Tibial nerve (tissue), 4 donors: ENCODE measurements at regions not wholly inside any gene's neighbourhood (a gene's known extent, or its start where the extent isn't known, plus 50 kb on each side); places are given as distances from the start of the nearest gene placed in this dataset.

Experiments
- DNase-seq, 2 donors: peaks; one replicate each; pipeline ENCODE4 v3.0.0-alpha.2; 2019; ENCODE audit warnings: low spot score in 2 of 2
- H3K27ac ChIP-seq, 4 donors: fragments of 200-600 bp; sonication (generic) in 3 of 4; one replicate each; pipeline ENCODE4 v1.5.1; 2017 to 2019; ENCODE audit warnings: mild to moderate bottlenecking in 1 of 4
- H3K27me3 ChIP-seq, 2 donors: fragments of 200-600 bp; sonication (generic) in 1 of 2; one replicate each; pipeline versions ENCODE4 v1.5.1 to v1.6.0; 2017 to 2019
- H3K36me3 ChIP-seq, 3 donors: fragments of 200-600 bp; sonication (generic); one replicate each; pipeline ENCODE4 v1.5.1; 2018 to 2019
- H3K4me1 ChIP-seq, 4 donors: fragments of 200-600 bp; sonication (generic) in 3 of 4; one replicate each; pipeline ENCODE4 v1.5.1; 2017 to 2019
- H3K4me3 ChIP-seq, 4 donors: fragments of 200-600 bp; sonication (generic) in 3 of 4; one replicate each; pipeline ENCODE4 v1.5.1; 2017 to 2019; ENCODE audit warnings: mild to moderate bottlenecking in 1 of 4, moderate library complexity in 1 of 4
- H3K9me3 ChIP-seq, 4 donors: fragments of 200-600 bp; sonication (generic) in 3 of 4; one replicate each; pipeline ENCODE4 v1.5.1; 2017 to 2019
- EP300 ChIP-seq, 2 donors: sonication (generic); formaldehyde crosslinking; IDR thresholded peaks; one replicate each; pipeline ENCODE4 v1.6.1; 2017; ENCODE audit warnings: antibody characterized with exemption in 2 of 2, mild to moderate bottlenecking in 1 of 2
- POLR2A ChIP-seq, 2 donors: fragments of 450-650 bp; IDR thresholded peaks; one replicate each; pipeline ENCODE4 v1.6.1; 2017; ENCODE audit warnings: antibody characterized with exemption in 2 of 2, mild to moderate bottlenecking in 2 of 2, moderate library complexity in 2 of 2
- WGBS, 2 donors: methylation state at CpG; one replicate each; pipeline ENCODE4 v1.1.5; 2018; 5-methylcytosine and 5-hydroxymethylcytosine counted together
- TF ChIP-seq, protein P1 (sequence below), 5 experiments: fragments of 200-600 bp in 3 of 5; fragments of 450-650 bp in 2 of 5; sonication (generic) in 3 of 5; IDR thresholded peaks; one replicate each; pipeline ENCODE4 v1.5.1; 2016 to 2019; ENCODE audit warnings: antibody characterized with exemption in 5 of 5, mild to moderate bottlenecking in 3 of 5, moderate library complexity in 2 of 5

GRCh38 chr3:8357859-8358258 is 143.8 kb upstream of the LMCD1 start:
- Histone ChIP-seq H3K4me1 (no peaks in the 10 kb centered on the region), H3K9me3 (no peaks in the 10 kb centered on the region), H3K27ac (no peak overlapping the region), H3K4me3 (no peak overlapping the region), H3K27me3 (no peaks in the 10 kb centered on the region), H3K36me3 (no peaks in the 10 kb centered on the region)
- no peak for DNase-seq
- WGBS, 2 donors, result 83 to 85% methylated on average over 7 of the region's 7 CpGs
- TF ChIP-seq EP300 (IDR thresholded peaks at IDR 0.05) (no peak), POLR2A (IDR thresholded peaks at IDR 0.05) (no peak)
- TF ChIP-seq, protein P1, sequence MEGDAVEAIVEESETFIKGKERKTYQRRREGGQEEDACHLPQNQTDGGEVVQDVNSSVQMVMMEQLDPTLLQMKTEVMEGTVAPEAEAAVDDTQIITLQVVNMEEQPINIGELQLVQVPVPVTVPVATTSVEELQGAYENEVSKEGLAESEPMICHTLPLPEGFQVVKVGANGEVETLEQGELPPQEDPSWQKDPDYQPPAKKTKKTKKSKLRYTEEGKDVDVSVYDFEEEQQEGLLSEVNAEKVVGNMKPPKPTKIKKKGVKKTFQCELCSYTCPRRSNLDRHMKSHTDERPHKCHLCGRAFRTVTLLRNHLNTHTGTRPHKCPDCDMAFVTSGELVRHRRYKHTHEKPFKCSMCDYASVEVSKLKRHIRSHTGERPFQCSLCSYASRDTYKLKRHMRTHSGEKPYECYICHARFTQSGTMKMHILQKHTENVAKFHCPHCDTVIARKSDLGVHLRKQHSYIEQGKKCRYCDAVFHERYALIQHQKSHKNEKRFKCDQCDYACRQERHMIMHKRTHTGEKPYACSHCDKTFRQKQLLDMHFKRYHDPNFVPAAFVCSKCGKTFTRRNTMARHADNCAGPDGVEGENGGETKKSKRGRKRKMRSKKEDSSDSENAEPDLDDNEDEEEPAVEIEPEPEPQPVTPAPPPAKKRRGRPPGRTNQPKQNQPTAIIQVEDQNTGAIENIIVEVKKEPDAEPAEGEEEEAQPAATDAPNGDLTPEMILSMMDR (IDR thresholded peaks at IDR 0.05), result no peak

GRCh38 chr3:8359133-8359532 is 142.5 kb upstream of the LMCD1 start:
- no peaks in the 10 kb centered on the region for H3K27me3 ChIP-seq
- no peaks in the 10 kb centered on the region for H3K36me3 ChIP-seq
- no peaks in the 10 kb centered on the region for H3K9me3 ChIP-seq
- H3K4me3 ChIP-seq, result no peak overlapping the region
- TF ChIP-seq, protein P1 (IDR thresholded peaks at IDR 0.05), result no peak
- no peak for TF ChIP-seq POLR2A (IDR thresholded peaks at IDR 0.05)
- WGBS, 2 donors, result 100% methylated on average over 1 of the region's 1 CpG
- no peak for DNase-seq
- no peaks in the 10 kb centered on the region for H3K4me1 ChIP-seq
- no peak overlapping the region for H3K27ac ChIP-seq

GRCh38 chr3:8363200-8363599 is 138.4 kb upstream of the LMCD1 start:
- DNase-seq, result no peak
- H3K27me3 ChIP-seq, result no peaks in the 10 kb centered on the region
- no peak overlapping the region for H3K4me3 ChIP-seq
- no peaks in the 10 kb centered on the region for H3K36me3 ChIP-seq
- 94 to 100% methylated on average over 1 of the region's 1 CpG for WGBS, 2 donors
- H3K4me1 ChIP-seq, result peaks cover 0 to 15% (median 4%) of the 10 kb centered on the region in 4 donors
- no peak for TF ChIP-seq EP300 (IDR thresholded peaks at IDR 0.05)
- no peak for TF ChIP-seq POLR2A (IDR thresholded peaks at IDR 0.05)
- TF ChIP-seq, protein P1 (IDR thresholded peaks at IDR 0.05), result no peak
- no peak overlapping the region for H3K27ac ChIP-seq
- no peaks in the 10 kb centered on the region for H3K9me3 ChIP-seq

GRCh38 chr3:8365541-8365940 is 136.1 kb upstream of the LMCD1 start:
- Histone ChIP-seq H3K27me3 (no peaks in the 10 kb centered on the region), H3K4me3 (no peak overlapping the region), H3K4me1 (peaks cover 0 to 15% (median 4%) of the 10 kb centered on the region in 4 donors), H3K36me3 (no peaks in the 10 kb centered on the region), H3K27ac (peak overlapping the region in 1 of 4 donors; percentile 51), H3K9me3 (no peaks in the 10 kb centered on the region)
- TF ChIP-seq EP300 (IDR thresholded peaks at IDR 0.05) (no peak), POLR2A (IDR thresholded peaks at IDR 0.05) (no peak)
- TF ChIP-seq, protein P1 (IDR thresholded peaks at IDR 0.05), result no peak
- 49 to 50% methylated on average over 5 of the region's 5 CpGs for WGBS, 2 donors
- DNase-seq, result no peak

DNA sequence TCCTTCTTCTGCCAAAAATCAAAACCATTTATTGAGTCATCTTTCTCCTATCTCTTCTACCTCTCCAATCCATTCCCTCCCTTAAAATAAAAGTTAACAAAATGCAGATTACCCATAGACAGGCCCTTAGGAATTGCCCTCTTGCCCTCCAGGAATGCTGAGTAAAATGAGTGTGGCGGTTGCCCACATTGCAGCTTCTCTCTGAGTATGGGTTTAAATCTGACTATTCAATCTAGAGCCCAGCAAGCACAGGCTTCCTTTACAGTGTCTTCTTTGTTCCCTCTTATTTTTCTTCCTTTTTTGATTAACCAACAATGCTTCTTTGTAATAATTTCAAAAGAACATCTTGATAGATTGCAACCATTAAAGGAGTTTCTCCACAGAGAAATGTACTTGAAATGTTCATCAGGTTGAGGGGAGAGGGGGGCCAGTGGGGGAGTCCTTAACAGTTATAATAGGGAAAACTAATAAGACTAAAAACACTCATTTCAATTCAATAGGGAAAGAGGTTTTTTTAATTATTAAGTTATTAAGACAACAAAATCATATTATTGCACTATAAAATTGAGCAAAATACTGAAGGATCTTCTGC is 135.3 kb upstream of the LMCD1 start:
- Histone ChIP-seq H3K4me1 (peaks cover 0 to 21% (median 4%) of the 10 kb centered on the region in 4 donors), H3K27ac (peak overlapping the region in 2 of 4 donors; percentile 25 to 60), H3K9me3 (no peaks in the 10 kb centered on the region), H3K4me3 (no peak overlapping the region), H3K27me3 (no peaks in the 10 kb centered on the region), H3K36me3 (no peaks in the 10 kb centered on the region)
- DNase-seq, result no peak
- TF ChIP-seq, protein P1 (IDR thresholded peaks at IDR 0.05), result no peak
- TF ChIP-seq POLR2A (IDR thresholded peaks at IDR 0.05) (no peak), EP300 (IDR thresholded peaks at IDR 0.05) (no peak)
- 29 to 31% methylated on average over 1 of the region's 1 CpG for WGBS, 2 donors
